A549 (cell line): ENCODE measurements at regions not wholly inside any gene's neighbourhood (a gene's known extent, or its start where the extent isn't known, plus 50 kb on each side); places are given as distances from the start of the nearest gene placed in this dataset.

ENCODE experiments used
- CEBPB ChIP-seq, 2 experiments: fragments of >200 bp in 1 of 2; sonication (Bioruptor Twin) in 1 of 2; formaldehyde crosslinking in 1 of 2; IDR thresholded peaks; 2 replicates each; pipeline ENCODE4 v1.6.1; 2012 to 2016
- CHD4 ChIP-seq: fragments of 200-600 bp; sonication (generic); IDR thresholded peaks from 2 replicates; pipeline ENCODE4 v1.6.1; 2016; ENCODE audit warnings: antibody characterized with exemption, mild to moderate bottlenecking, borderline replicate concordance
- CTCF ChIP-seq: fragments of >200 bp; sonication (Bioruptor Twin); formaldehyde crosslinking; IDR thresholded peaks from 3 replicates; pipeline ENCODE4 v1.5.1; 2016
- ESRRA ChIP-seq: fragments of 150-350 bp; IDR thresholded peaks from 2 replicates; pipeline ENCODE4 v1.6.1; 2014; ENCODE audit warnings: mild to moderate bottlenecking, low read length, borderline replicate concordance
- JUNB ChIP-seq: fragments of >200 bp; sonication (Bioruptor Twin); formaldehyde crosslinking; IDR thresholded peaks from 2 replicates; pipeline ENCODE4 v1.6.1; 2016
- POLR2AphosphoS2 ChIP-seq: conservative IDR thresholded peaks from 2 replicates; pipeline ENCODE4 v1.6.1; 2012; ENCODE audit warnings: low read length, improper control_type of control experiment, inconsistent platforms
- RARB ChIP-seq: fragments of 250-450 bp; sonication (Bioruptor Pico); IDR thresholded peaks from 2 replicates; pipeline ENCODE4 v1.8.0; 2021; ENCODE audit warnings: mild to moderate bottlenecking, moderate library complexity
- REST ChIP-seq: fragments of 200-600 bp; sonication (generic); IDR thresholded peaks from 2 replicates; pipeline ENCODE4 v1.6.1; 2016; ENCODE audit warnings: antibody characterized with exemption, mild to moderate bottlenecking, moderate library complexity
- RNF2 ChIP-seq: fragments of 200-600 bp; sonication (generic); IDR thresholded peaks from 2 replicates; pipeline ENCODE4 v1.6.1; 2016; ENCODE audit warnings: low read depth, mild to moderate bottlenecking, antibody characterized with exemption, moderate library complexity, borderline replicate concordance
- USF2 ChIP-seq: fragments of 450-650 bp; IDR thresholded peaks from 2 replicates; pipeline ENCODE4 v1.6.1; 2014; ENCODE audit warnings: antibody characterized with exemption
- TF ChIP-seq, protein P1 (sequence below): IDR thresholded peaks from 2 replicates; pipeline ENCODE4 v1.6.1; 2012

DNA sequence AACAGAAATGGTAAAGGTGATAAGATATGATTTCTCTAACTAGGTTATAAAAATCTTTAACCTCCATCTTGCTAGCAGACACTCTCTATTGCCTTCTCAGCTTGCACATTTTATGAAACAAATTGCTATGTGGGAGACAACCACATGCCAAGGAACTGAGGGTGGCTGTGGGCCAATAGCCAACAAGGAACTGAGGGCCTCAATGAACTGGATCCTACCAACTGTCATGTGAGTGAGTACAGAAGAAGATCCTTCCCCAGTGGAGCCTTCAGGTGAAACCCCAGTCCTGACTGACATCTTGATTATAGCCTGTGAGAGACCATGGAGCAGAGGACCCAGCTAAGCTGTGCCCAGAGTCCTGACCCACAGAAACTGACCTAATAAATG is 129.2 kb upstream of the LRIG1 start:
- TF ChIP-seq USF2, result no peak
- no peak for TF ChIP-seq RARB (CRISPR knock-in tag)
- no peak for TF ChIP-seq CTCF
- no peak for TF ChIP-seq ESRRA
- no peak for TF ChIP-seq REST
- no peak for TF ChIP-seq CEBPB (IDR thresholded peaks at IDR 0.05)
- no peak for TF ChIP-seq JUNB
- TF ChIP-seq RNF2, result no peak
- no peak for TF ChIP-seq CHD4
- TF ChIP-seq POLR2AphosphoS2, result no peak
- TF ChIP-seq, protein P1, sequence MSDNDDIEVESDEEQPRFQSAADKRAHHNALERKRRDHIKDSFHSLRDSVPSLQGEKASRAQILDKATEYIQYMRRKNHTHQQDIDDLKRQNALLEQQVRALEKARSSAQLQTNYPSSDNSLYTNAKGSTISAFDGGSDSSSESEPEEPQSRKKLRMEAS, result no peak
